ENCODE measurements at regions not wholly inside any gene's neighbourhood (a gene's known extent, or its start where the extent isn't known, plus 50 kb on each side); places are given as distances from the start of the nearest gene placed in this dataset.

- no peak for TF ChIP-seq CTCF (IDR thresholded peaks at IDR 0.05; ENCODE audit: borderline replicate concordance, extremely low read depth, low read length, poor library complexity, severe bottlenecking)
- TF ChIP-seq EZH2 (IDR thresholded peaks at IDR 0.05; ENCODE audit: borderline replicate concordance, low read depth, low read length, severe bottlenecking) = no peak
Observed at GRCh38 chr4:153974452-153974851, 185.6 kb upstream of the SFRP2 start.

Data from DND-41 (cell line).